ENCODE measurements at regions not wholly inside any gene's neighbourhood (a gene's known extent, or its start where the extent isn't known, plus 50 kb on each side); places are given as distances from the start of the nearest gene placed in this dataset.

- Histone ChIP-seq H3K27me3 (ENCODE audit: control insufficient read depth in 3 of 3, insufficient read depth in 3 of 3, low read length in 2 of 3) (no peaks in the 10 kb centered on the region), H3K4me1 (ENCODE audit: control insufficient read depth in 5 of 5, insufficient read depth in 5 of 5, low read length in 5 of 5) (no peaks in the 10 kb centered on the region), H3K4me3 (no peak overlapping the region), H3K27ac (ENCODE audit: low read depth in 1 of 2, low read length in 1 of 2) (no peak overlapping the region), H3K9me3 (ENCODE audit: control insufficient read depth in 4 of 4, insufficient read depth in 3 of 4, low read length in 3 of 4) (no peaks in the 10 kb centered on the region), H3K9ac (ENCODE audit: insufficient read depth in 1 of 2, low read length in 2 of 2) (no peak overlapping the region), H3K36me3 (ENCODE audit: control insufficient read depth in 4 of 4, insufficient read depth in 4 of 4, low read length in 4 of 4) (no peaks in the 10 kb centered on the region)
- ATAC-seq (ENCODE audit: insufficient read depth, low FRiP score) (no peak), DNase-seq (no peak)
- WGBS, 2 donors, result 73 to 74% methylated on average over 4 of the region's 4 CpGs
- no peak for TF ChIP-seq CTCF (IDR thresholded peaks at IDR 0.05; ENCODE audit: control extremely low read depth, extremely low read depth)
Measured at GRCh38 chr9:104435059-104435458, 69.0 kb upstream of the OR13F1 start.

- Histone ChIP-seq H3K27me3 (ENCODE audit: control insufficient read depth in 3 of 3, insufficient read depth in 3 of 3, low read length in 2 of 3) (no peaks in the 10 kb centered on the region), H3K9ac (ENCODE audit: insufficient read depth in 1 of 2, low read length in 2 of 2) (no peak overlapping the region), H3K4me1 (ENCODE audit: control insufficient read depth in 5 of 5, insufficient read depth in 5 of 5, low read length in 5 of 5) (no peaks in the 10 kb centered on the region), H3K36me3 (ENCODE audit: control insufficient read depth in 4 of 4, insufficient read depth in 4 of 4, low read length in 4 of 4) (no peaks in the 10 kb centered on the region), H3K4me3 (no peak overlapping the region), H3K27ac (ENCODE audit: low read depth in 1 of 2, low read length in 1 of 2) (no peak overlapping the region), H3K9me3 (ENCODE audit: control insufficient read depth in 4 of 4, insufficient read depth in 3 of 4, low read length in 3 of 4) (no peaks in the 10 kb centered on the region)
- 72 to 78% methylated on average over 5 of the region's 5 CpGs for WGBS, 2 donors
- no peak for TF ChIP-seq CTCF (IDR thresholded peaks at IDR 0.05; ENCODE audit: control extremely low read depth, extremely low read depth)
- no peak for ATAC-seq (ENCODE audit: insufficient read depth, low FRiP score)
- no peak for DNase-seq
Measured at GRCh38 chr9:104448036-104448435, 56.0 kb upstream of the OR13F1 start.

Measured in lung (tissue), 11 donors.